Breast epithelium (tissue), 3 donors: ENCODE measurements at regions not wholly inside any gene's neighbourhood (a gene's known extent, or its start where the extent isn't known, plus 50 kb on each side); places are given as distances from the start of the nearest gene placed in this dataset.

Experiments used
- CTCF ChIP-seq, 3 donors: fragments of 450-650 bp; IDR thresholded peaks; one replicate each; pipeline ENCODE4 v1.5.1; 2016 to 2017; ENCODE audit warnings: antibody characterized with exemption in 3 of 3, mild to moderate bottlenecking in 3 of 3, moderate library complexity in 3 of 3
- POLR2AphosphoS5 ChIP-seq, 3 donors: sonication (generic); formaldehyde crosslinking; IDR thresholded peaks; one replicate each; pipeline ENCODE4 v1.6.1; 2017; ENCODE audit warnings: antibody characterized with exemption in 3 of 3

GRCh38 chr3:106590216-106590615, 721.4 kb upstream of the CBLB start:
- TF ChIP-seq CTCF (IDR thresholded peaks at IDR 0.05), result no peak
- no peak for TF ChIP-seq POLR2AphosphoS5 (IDR thresholded peaks at IDR 0.05)
